Liver (tissue), 8 donors: ENCODE measurements at regions not wholly inside any gene's neighbourhood (a gene's known extent, or its start where the extent isn't known, plus 50 kb on each side); places are given as distances from the start of the nearest gene placed in this dataset.

Source experiments
- DNase-seq: peaks from one replicate; pipeline ENCODE4 v3.0.0-alpha.2; 2017; ENCODE audit warnings: low spot score
- H3K27ac ChIP-seq, 2 donors: one replicate each; pipeline ENCODE4 v1.7.0; 2013; ENCODE audit warnings: inconsistent platforms in 2 of 2, low read length in 2 of 2, control low read depth in 1 of 2, low read depth in 1 of 2, mild to moderate bottlenecking in 1 of 2
- H3K27me3 ChIP-seq, 4 donors: one replicate each; pipeline versions ENCODE4 v1.6.1 to v1.7.0; 2013; ENCODE audit warnings: low read length in 3 of 4, inconsistent platforms in 1 of 4, mild to moderate bottlenecking in 1 of 4, moderate library complexity in 1 of 4; ENCODE audit not compliant: control insufficient read depth in 4 of 4, insufficient read depth in 4 of 4
- H3K36me3 ChIP-seq, 4 donors: one replicate each; pipeline versions ENCODE4 v1.6.1 to v1.7.0; 2013; ENCODE audit warnings: low read length in 3 of 4, mild to moderate bottlenecking in 3 of 4, low read depth in 1 of 4, moderate library complexity in 1 of 4; ENCODE audit not compliant: control insufficient read depth in 4 of 4, insufficient read depth in 3 of 4
- H3K4me1 ChIP-seq, 4 donors: one replicate each; pipeline versions ENCODE4 v1.6.1 to v1.7.0; 2013; ENCODE audit warnings: low read length in 3 of 4, mild to moderate bottlenecking in 3 of 4, moderate library complexity in 1 of 4; ENCODE audit not compliant: control insufficient read depth in 4 of 4, insufficient read depth in 4 of 4
- H3K4me3 ChIP-seq, 3 donors: one replicate each; pipeline versions ENCODE4 v1.6.1 to v1.7.0; 2013; ENCODE audit warnings: low read length in 3 of 3, control low read depth in 1 of 3, low read depth in 1 of 3, mild to moderate bottlenecking in 1 of 3
- H3K9ac ChIP-seq, 2 donors: one replicate each; pipeline ENCODE4 v1.7.0; 2013; ENCODE audit warnings: low read length in 2 of 2, mild to moderate bottlenecking in 2 of 2, moderate library complexity in 2 of 2, control low read depth in 1 of 2, low read depth in 1 of 2
- H3K9me3 ChIP-seq, 4 donors: one replicate each; pipeline versions ENCODE4 v1.6.1 to v1.7.0; 2013; ENCODE audit warnings: low read length in 3 of 4; ENCODE audit not compliant: control insufficient read depth in 4 of 4
- ATF3 ChIP-seq: IDR thresholded peaks from 2 replicates; pipeline ENCODE4 v1.6.1; 2016; ENCODE audit warnings: antibody characterized with exemption
- EGR1 ChIP-seq, 2 donors: IDR thresholded peaks; 2 replicates each; pipeline ENCODE4 v1.6.1; 2016 to 2018; ENCODE audit warnings: antibody characterized with exemption in 2 of 2, low read depth in 2 of 2
- FOXA1 ChIP-seq: IDR thresholded peaks from 2 replicates; pipeline ENCODE4 v1.6.1; 2016; ENCODE audit warnings: antibody characterized with exemption
- FOXA2 ChIP-seq: IDR thresholded peaks from 2 replicates; pipeline ENCODE4 v1.6.1; 2016; ENCODE audit warnings: antibody characterized with exemption
- GABPA ChIP-seq, 2 donors: IDR thresholded peaks in 1 of 2; conservative IDR thresholded peaks in 1 of 2; 2 replicates each; pipeline ENCODE4 v1.6.1; 2016; ENCODE audit warnings: antibody characterized with exemption in 2 of 2, mild to moderate bottlenecking in 1 of 2, moderate library complexity in 1 of 2
- HNF4A ChIP-seq, 2 donors: conservative IDR thresholded peaks; 2 replicates each; pipeline ENCODE4 v1.6.1; 2016; ENCODE audit warnings: antibody characterized with exemption in 2 of 2, mild to moderate bottlenecking in 2 of 2
- HNF4G ChIP-seq: IDR thresholded peaks from 2 replicates; pipeline ENCODE4 v1.6.1; 2016; ENCODE audit warnings: antibody characterized with exemption
- JUND ChIP-seq, 2 donors: IDR thresholded peaks; 2 replicates each; pipeline ENCODE4 v1.6.1; 2016; ENCODE audit warnings: antibody characterized with exemption in 2 of 2
- MAX ChIP-seq: IDR thresholded peaks from 2 replicates; pipeline ENCODE4 v1.6.1; 2016; ENCODE audit warnings: antibody characterized with exemption
- NR2F2 ChIP-seq: IDR thresholded peaks from 2 replicates; pipeline ENCODE4 v1.6.1; 2016; ENCODE audit warnings: antibody characterized with exemption
- RAD21 ChIP-seq, 2 donors: IDR thresholded peaks; 2 replicates each; pipeline ENCODE4 v1.6.1; 2016; ENCODE audit warnings: antibody characterized with exemption in 2 of 2, mild to moderate bottlenecking in 2 of 2
- RXRA ChIP-seq, 2 donors: IDR thresholded peaks; 2 replicates each; pipeline ENCODE4 v1.6.1; 2017 to 2018; ENCODE audit warnings: antibody characterized with exemption in 2 of 2, mild to moderate bottlenecking in 1 of 2
- SP1 ChIP-seq: IDR thresholded peaks from 2 replicates; pipeline ENCODE4 v1.6.1; 2018; ENCODE audit warnings: antibody characterized with exemption, mild to moderate bottlenecking
- TAF1 ChIP-seq: conservative IDR thresholded peaks from 2 replicates; pipeline ENCODE4 v1.6.1; 2016; ENCODE audit warnings: antibody characterized with exemption, mild to moderate bottlenecking
- YY1 ChIP-seq: IDR thresholded peaks from 2 replicates; pipeline ENCODE4 v1.6.1; 2016; ENCODE audit warnings: antibody characterized with exemption, mild to moderate bottlenecking
- ZBTB33 ChIP-seq: IDR thresholded peaks from 2 replicates; pipeline ENCODE4 v1.6.1; 2016; ENCODE audit warnings: antibody characterized with exemption
- WGBS: extraction: QIAGEN DNeasy Blood & Tissue Kit; methylation state at CpG from one replicate; pipeline ENCODE4 v1.1.7; 2013; 5-methylcytosine and 5-hydroxymethylcytosine counted together
- TF ChIP-seq, protein P1 (sequence below): IDR thresholded peaks from 2 replicates; pipeline ENCODE4 v1.6.1; 2016; ENCODE audit warnings: antibody characterized with exemption, mild to moderate bottlenecking
- TF ChIP-seq, protein P2 (sequence below): fragments of 150-350 bp; IDR thresholded peaks from 2 replicates; pipeline ENCODE4 v1.5.1; 2017; ENCODE audit warnings: improper control_type of control experiment, low read depth, low read length; ENCODE audit not compliant: missing input control
- donor health status: healthy.
- donor health status: healthy.
- donor health status: healthy.
- donor health status: healthy.
- donor health status: healthy.

DNA sequence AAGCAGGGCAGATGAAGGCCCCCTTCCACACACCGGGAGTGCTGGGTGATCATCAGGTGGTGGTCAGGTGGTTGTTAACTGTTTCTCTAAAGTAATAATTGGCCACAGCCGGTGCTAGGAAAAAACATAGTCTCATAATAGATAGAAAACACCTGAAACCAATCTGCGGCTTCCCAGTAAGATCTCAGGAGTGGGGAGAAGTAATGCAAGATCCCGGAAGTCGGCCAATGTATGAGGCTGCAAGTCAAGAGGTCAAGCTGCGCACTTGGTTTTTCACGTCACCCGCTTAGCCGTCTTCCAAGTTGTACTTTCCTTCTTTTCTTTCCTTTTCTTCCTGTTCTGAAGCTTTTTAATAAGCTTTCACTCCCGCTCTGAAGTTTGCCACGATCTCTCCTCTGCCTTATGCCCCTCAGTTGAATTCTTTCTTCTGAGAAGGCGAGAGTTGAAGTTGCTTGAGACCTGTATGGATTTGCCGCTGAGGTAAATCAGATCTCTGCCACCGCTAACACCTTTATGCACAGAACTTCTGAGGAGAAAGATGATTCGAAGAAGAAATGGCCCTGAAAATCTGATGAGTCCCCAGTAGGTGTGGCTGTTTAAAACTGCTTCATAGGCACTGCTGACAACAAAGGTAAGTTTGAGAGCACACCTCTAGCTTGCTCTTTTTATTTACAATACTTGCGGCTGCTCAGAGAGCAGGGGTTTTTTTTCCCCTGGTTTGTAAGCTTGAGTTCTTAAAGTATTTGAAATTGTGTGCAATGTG is 406.6 kb downstream of the FAM170A start:
- no peak for DNase-seq
- Histone ChIP-seq H3K27ac (no peak overlapping the region), H3K4me1 (no peaks in the 10 kb centered on the region), H3K9me3 (no peaks in the 10 kb centered on the region), H3K27me3 (no peaks in the 10 kb centered on the region), H3K4me3 (no peak overlapping the region), H3K9ac (no peak overlapping the region), H3K36me3 (no peaks in the 10 kb centered on the region)
- no peak for TF ChIP-seq HNF4A (conservative IDR thresholded peaks at IDR 0.05)
- no peak for TF ChIP-seq GABPA (IDR thresholded peaks at IDR 0.05 in 1 of 2, conservative IDR thresholded peaks at IDR 0.05 in 1 of 2)
- no peak for TF ChIP-seq SP1
- no peak for TF ChIP-seq FOXA2
- TF ChIP-seq HNF4G, result no peak
- TF ChIP-seq ATF3, result no peak
- no peak for TF ChIP-seq EGR1 (IDR thresholded peaks at IDR 0.05; ENCODE audit: low read depth in 2 of 2)
- TF ChIP-seq MAX, result no peak
- TF ChIP-seq RXRA (IDR thresholded peaks at IDR 0.05), result no peak
- no peak for TF ChIP-seq NR2F2
- no peak for TF ChIP-seq YY1
- TF ChIP-seq FOXA1, result no peak
- no peak for TF ChIP-seq ZBTB33
- no peak for TF ChIP-seq TAF1
- no peak for TF ChIP-seq RAD21 (IDR thresholded peaks at IDR 0.05)
- no peak for TF ChIP-seq JUND (IDR thresholded peaks at IDR 0.05)
- TF ChIP-seq, protein P1, sequence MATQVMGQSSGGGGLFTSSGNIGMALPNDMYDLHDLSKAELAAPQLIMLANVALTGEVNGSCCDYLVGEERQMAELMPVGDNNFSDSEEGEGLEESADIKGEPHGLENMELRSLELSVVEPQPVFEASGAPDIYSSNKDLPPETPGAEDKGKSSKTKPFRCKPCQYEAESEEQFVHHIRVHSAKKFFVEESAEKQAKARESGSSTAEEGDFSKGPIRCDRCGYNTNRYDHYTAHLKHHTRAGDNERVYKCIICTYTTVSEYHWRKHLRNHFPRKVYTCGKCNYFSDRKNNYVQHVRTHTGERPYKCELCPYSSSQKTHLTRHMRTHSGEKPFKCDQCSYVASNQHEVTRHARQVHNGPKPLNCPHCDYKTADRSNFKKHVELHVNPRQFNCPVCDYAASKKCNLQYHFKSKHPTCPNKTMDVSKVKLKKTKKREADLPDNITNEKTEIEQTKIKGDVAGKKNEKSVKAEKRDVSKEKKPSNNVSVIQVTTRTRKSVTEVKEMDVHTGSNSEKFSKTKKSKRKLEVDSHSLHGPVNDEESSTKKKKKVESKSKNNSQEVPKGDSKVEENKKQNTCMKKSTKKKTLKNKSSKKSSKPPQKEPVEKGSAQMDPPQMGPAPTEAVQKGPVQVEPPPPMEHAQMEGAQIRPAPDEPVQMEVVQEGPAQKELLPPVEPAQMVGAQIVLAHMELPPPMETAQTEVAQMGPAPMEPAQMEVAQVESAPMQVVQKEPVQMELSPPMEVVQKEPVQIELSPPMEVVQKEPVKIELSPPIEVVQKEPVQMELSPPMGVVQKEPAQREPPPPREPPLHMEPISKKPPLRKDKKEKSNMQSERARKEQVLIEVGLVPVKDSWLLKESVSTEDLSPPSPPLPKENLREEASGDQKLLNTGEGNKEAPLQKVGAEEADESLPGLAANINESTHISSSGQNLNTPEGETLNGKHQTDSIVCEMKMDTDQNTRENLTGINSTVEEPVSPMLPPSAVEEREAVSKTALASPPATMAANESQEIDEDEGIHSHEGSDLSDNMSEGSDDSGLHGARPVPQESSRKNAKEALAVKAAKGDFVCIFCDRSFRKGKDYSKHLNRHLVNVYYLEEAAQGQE, result no peak
- TF ChIP-seq, protein P2, sequence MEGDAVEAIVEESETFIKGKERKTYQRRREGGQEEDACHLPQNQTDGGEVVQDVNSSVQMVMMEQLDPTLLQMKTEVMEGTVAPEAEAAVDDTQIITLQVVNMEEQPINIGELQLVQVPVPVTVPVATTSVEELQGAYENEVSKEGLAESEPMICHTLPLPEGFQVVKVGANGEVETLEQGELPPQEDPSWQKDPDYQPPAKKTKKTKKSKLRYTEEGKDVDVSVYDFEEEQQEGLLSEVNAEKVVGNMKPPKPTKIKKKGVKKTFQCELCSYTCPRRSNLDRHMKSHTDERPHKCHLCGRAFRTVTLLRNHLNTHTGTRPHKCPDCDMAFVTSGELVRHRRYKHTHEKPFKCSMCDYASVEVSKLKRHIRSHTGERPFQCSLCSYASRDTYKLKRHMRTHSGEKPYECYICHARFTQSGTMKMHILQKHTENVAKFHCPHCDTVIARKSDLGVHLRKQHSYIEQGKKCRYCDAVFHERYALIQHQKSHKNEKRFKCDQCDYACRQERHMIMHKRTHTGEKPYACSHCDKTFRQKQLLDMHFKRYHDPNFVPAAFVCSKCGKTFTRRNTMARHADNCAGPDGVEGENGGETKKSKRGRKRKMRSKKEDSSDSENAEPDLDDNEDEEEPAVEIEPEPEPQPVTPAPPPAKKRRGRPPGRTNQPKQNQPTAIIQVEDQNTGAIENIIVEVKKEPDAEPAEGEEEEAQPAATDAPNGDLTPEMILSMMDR, result no peak
- WGBS, result 83% methylated on average over 16 of the region's 16 CpGs
